ENCODE measurements at regions not wholly inside any gene's neighbourhood (a gene's known extent, or its start where the extent isn't known, plus 50 kb on each side); places are given as distances from the start of the nearest gene placed in this dataset.

DNA sequence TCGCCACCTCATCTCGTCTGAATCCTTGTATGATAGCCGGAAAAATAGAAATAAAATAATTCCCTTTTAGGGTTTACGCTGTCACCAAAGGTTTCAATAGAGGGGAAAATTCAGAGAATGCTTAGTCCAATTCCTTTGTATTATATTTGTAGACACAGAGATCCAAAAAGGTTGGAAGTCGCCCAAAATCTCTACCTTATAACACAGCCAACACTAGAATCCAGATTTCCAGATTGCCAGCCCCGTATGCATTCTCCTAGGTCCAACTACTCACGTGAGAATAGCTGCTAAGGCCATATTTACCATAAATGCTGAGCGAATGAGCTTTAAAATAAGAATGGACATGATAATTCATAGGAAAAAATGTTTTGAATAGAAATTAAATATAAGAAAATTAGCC, 124.5 kb downstream of the KCNK1 start:
- no peak for TF ChIP-seq SUZ12 (IDR thresholded peaks at IDR 0.05; ENCODE audit: extremely low read depth, insufficient read depth, insufficient read length)
- TF ChIP-seq YY1 (IDR thresholded peaks at IDR 0.05; ENCODE audit: insufficient read depth, insufficient read length): no peak
- TF ChIP-seq ZNF274 (IDR thresholded peaks at IDR 0.05; ENCODE audit: low read depth, low read length): no peak
